H9 (cell line): ENCODE measurements at regions not wholly inside any gene's neighbourhood (a gene's known extent, or its start where the extent isn't known, plus 50 kb on each side); places are given as distances from the start of the nearest gene placed in this dataset.

Experiments
- DNase-seq: peaks from one replicate; pipeline ENCODE4 v3.0.0-alpha.2; 2017
- H2AFZ ChIP-seq: one replicate; pipeline ENCODE4 v1.6.1; 2013; ENCODE audit warnings: mild to moderate bottlenecking, low read length, control low read depth, moderate library complexity
- H2AK5ac ChIP-seq: 2 replicates; pipeline ENCODE4 v1.6.1; 2013; ENCODE audit warnings: low read length, control low read depth, mixed read lengths; ENCODE audit not compliant: insufficient read length
- H2BK120ac ChIP-seq: one replicate; pipeline ENCODE4 v1.6.1; 2013; ENCODE audit warnings: low read depth, mild to moderate bottlenecking, low read length, control low read depth, inconsistent platforms; ENCODE audit not compliant: poor library complexity, severe bottlenecking
- H2BK12ac ChIP-seq: 2 replicates; pipeline ENCODE4 v1.6.1; 2013; ENCODE audit warnings: low read length, control low read depth, mixed read lengths, low read depth; ENCODE audit not compliant: insufficient read length
- H2BK15ac ChIP-seq: 2 replicates; pipeline ENCODE4 v1.6.1; 2013; ENCODE audit warnings: low read depth, low read length, control low read depth
- H2BK20ac ChIP-seq: one replicate; pipeline ENCODE4 v1.6.1; 2013; ENCODE audit warnings: low read depth, mild to moderate bottlenecking, low read length, control low read depth, inconsistent platforms; ENCODE audit not compliant: poor library complexity, severe bottlenecking
- H2BK5ac ChIP-seq: 2 replicates; pipeline ENCODE4 v1.6.1; 2013; ENCODE audit warnings: low read length, control low read depth, mixed read lengths; ENCODE audit not compliant: insufficient read length
- H3K14ac ChIP-seq: 2 replicates; pipeline ENCODE4 v1.6.1; 2013; ENCODE audit warnings: low read length, control low read depth; ENCODE audit not compliant: insufficient read depth
- H3K18ac ChIP-seq: 2 replicates; pipeline ENCODE4 v1.6.1; 2013; ENCODE audit warnings: low read depth, mild to moderate bottlenecking, mixed read lengths, low read length, control low read depth; ENCODE audit not compliant: insufficient read length
- H3K23ac ChIP-seq: 2 replicates; pipeline ENCODE4 v1.6.1; 2013; ENCODE audit warnings: low read length, control low read depth, mixed read lengths, low read depth; ENCODE audit not compliant: insufficient read length
- H3K23me2 ChIP-seq: 2 replicates; pipeline ENCODE4 v1.6.1; 2013; ENCODE audit warnings: low read depth, mild to moderate bottlenecking, mixed read lengths, low read length, control low read depth; ENCODE audit not compliant: insufficient read length, poor library complexity, severe bottlenecking
- H3K27ac ChIP-seq: 2 replicates; pipeline ENCODE4 v1.5.1; 2013; ENCODE audit warnings: low read length, control low read depth, mixed read lengths, low read depth; ENCODE audit not compliant: insufficient read length
- H3K27me3 ChIP-seq: 2 replicates; pipeline ENCODE4 v1.6.1; 2013; ENCODE audit warnings: low read length, control low read depth, inconsistent platforms; ENCODE audit not compliant: insufficient read depth
- H3K4ac ChIP-seq: 2 replicates; pipeline ENCODE4 v1.6.1; 2013; ENCODE audit warnings: low read depth, mild to moderate bottlenecking, control low read depth, inconsistent platforms, low read length, moderate library complexity
- H3K4me1 ChIP-seq: 2 replicates; pipeline ENCODE4 v1.6.1; 2013; ENCODE audit warnings: low read length, control low read depth, inconsistent platforms; ENCODE audit not compliant: insufficient read depth
- H3K4me2 ChIP-seq: 2 replicates; pipeline ENCODE4 v1.6.1; 2013; ENCODE audit warnings: low read length, control low read depth, mixed read lengths; ENCODE audit not compliant: insufficient read length, insufficient read depth
- H3K56ac ChIP-seq: 2 replicates; pipeline ENCODE4 v1.6.1; 2013; ENCODE audit warnings: low read depth, mild to moderate bottlenecking, mixed read lengths, low read length, control low read depth; ENCODE audit not compliant: insufficient read length
- H3K79me1 ChIP-seq: 2 replicates; pipeline ENCODE4 v1.6.1; 2013; ENCODE audit warnings: low read depth, mild to moderate bottlenecking, moderate library complexity, low read length, control low read depth, inconsistent platforms; ENCODE audit not compliant: insufficient read depth, poor library complexity, severe bottlenecking
- H3K79me2 ChIP-seq: 2 replicates; pipeline ENCODE4 v1.6.1; 2013; ENCODE audit warnings: low read length, control low read depth, inconsistent platforms; ENCODE audit not compliant: insufficient read depth
- H3K9ac ChIP-seq: 2 replicates; pipeline ENCODE4 v1.6.1; 2013; ENCODE audit warnings: low read length, control low read depth, mixed read lengths; ENCODE audit not compliant: insufficient read length; ENCODE audit errors: extremely low read depth
- H3K9me3 ChIP-seq: one replicate; pipeline ENCODE4 v1.6.1; 2013; ENCODE audit warnings: low read depth, low read length, inconsistent platforms; ENCODE audit not compliant: control insufficient read depth
- H3T11ph ChIP-seq: one replicate; pipeline ENCODE4 v1.6.1; 2013; ENCODE audit warnings: mild to moderate bottlenecking, low read length, control low read depth, inconsistent platforms
- H4K20me1 ChIP-seq: one replicate; pipeline ENCODE4 v1.6.1; 2013; ENCODE audit not compliant: control insufficient read depth, insufficient read length, insufficient read depth
- H4K5ac ChIP-seq: 2 replicates; pipeline ENCODE4 v1.6.1; 2013; ENCODE audit warnings: low read depth, mild to moderate bottlenecking, mixed read lengths, low read length, control low read depth; ENCODE audit not compliant: insufficient read length
- H4K8ac ChIP-seq: replicated peaks from 2 replicates; pipeline ENCODE4 v1.6.1; 2013; ENCODE audit warnings: low read length, control low read depth, mixed read lengths, low read depth; ENCODE audit not compliant: insufficient read length
- H4K91ac ChIP-seq: 2 replicates; pipeline ENCODE4 v1.6.1; 2013; ENCODE audit warnings: low read depth, mild to moderate bottlenecking, moderate library complexity, mixed read lengths, low read length, control low read depth; ENCODE audit not compliant: insufficient read length
- H3K27ac Mint-ChIP-seq, 3 experiments: 2 replicates in 2 of 3; 3 replicates in 1 of 3; pipeline ENCODE4 v1.8.0; 2020 to 2021; ENCODE audit warnings: mixed read lengths in 3 of 3, mild to moderate bottlenecking in 1 of 3, moderate library complexity in 1 of 3
- H3K27me3 Mint-ChIP-seq: 2 replicates; pipeline ENCODE4 v1.8.0; 2021; ENCODE audit warnings: low read depth, mild to moderate bottlenecking, moderate library complexity, mixed read lengths
- H3K36me3 Mint-ChIP-seq, 3 experiments: 2 replicates in 2 of 3; 3 replicates in 1 of 3; pipeline ENCODE4 v1.8.0; 2020 to 2021; ENCODE audit warnings: low read depth in 3 of 3, mixed read lengths in 3 of 3; ENCODE audit not compliant: insufficient read depth in 1 of 3
- H3K4me1 Mint-ChIP-seq, 2 experiments: 2 replicates each; pipeline ENCODE4 v1.8.0; 2020; ENCODE audit warnings: mixed read lengths in 2 of 2
- H3K4me3 Mint-ChIP-seq, 2 experiments: 2 replicates in 1 of 2; 3 replicates in 1 of 2; pipeline ENCODE4 v1.8.0; 2020 to 2021; ENCODE audit warnings: mild to moderate bottlenecking in 2 of 2, mixed read lengths in 2 of 2, moderate library complexity in 1 of 2
- H3K9me3 Mint-ChIP-seq, 2 experiments: 2 replicates in 1 of 2; 3 replicates in 1 of 2; pipeline ENCODE4 v1.8.0; 2020; ENCODE audit warnings: mild to moderate bottlenecking in 2 of 2, mixed read lengths in 2 of 2, moderate library complexity in 1 of 2
- WGBS: extraction: QIAGEN DNeasy Blood & Tissue Kit; methylation state at CpG from one replicate; pipeline ENCODE4 v1.1.7; 2013; ENCODE audit warnings: missing lambda C conversion rate, low lambda C conversion rate, mixed read lengths; ENCODE audit not compliant: insufficient read length; ENCODE audit errors: extremely low coverage; 5-methylcytosine and 5-hydroxymethylcytosine counted together
- TF ChIP-seq, protein P1 (sequence below): fragments of 200-600 bp; sonication (generic); conservative IDR thresholded peaks from 3 replicates; pipeline ENCODE4 v1.8.0; 2021; ENCODE audit warnings: antibody characterized with exemption, mild to moderate bottlenecking

DNA sequence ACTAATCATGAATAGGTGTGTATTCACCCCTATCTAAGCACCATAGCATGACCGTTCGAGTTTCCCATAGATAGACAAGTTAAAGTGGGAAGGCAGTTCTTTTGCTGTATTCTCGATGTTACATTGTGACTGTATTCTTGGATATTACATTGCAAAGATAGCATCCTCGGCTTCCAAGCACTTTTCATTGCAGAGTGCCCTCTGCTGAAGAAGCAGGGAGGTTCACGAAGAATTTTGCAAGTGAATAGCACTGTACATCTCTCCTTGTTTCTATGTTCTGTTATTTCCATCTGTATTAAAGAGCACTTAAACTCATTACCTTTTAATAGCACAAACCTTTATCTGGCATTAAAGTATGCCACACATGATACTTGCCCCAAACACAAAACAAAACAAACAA is 426.7 kb upstream of the ARX start:
- H3K79me1 ChIP-seq = no peaks in the 10 kb centered on the region
- H3K27ac ChIP-seq = no peak overlapping the region
- Mint-ChIP-seq H3K4me1 (no peaks in the 10 kb centered on the region), H3K36me3 (no peaks in the 10 kb centered on the region), H3K9me3 (peaks cover 25 to 38% of the 10 kb centered on the region in 2 experiments), H3K4me3 (no peak overlapping the region), H3K27ac (no peak overlapping the region), H3K27me3 (no peaks in the 10 kb centered on the region)
- H2BK5ac ChIP-seq = no peak overlapping the region
- no peak overlapping the region for H2BK12ac ChIP-seq
- no CpG with 5 or more reads among the region's 5 CpGs for WGBS
- no peak overlapping the region for H3K56ac ChIP-seq
- H3K14ac ChIP-seq = no peak overlapping the region
- H2AFZ ChIP-seq = no peak overlapping the region
- H3T11ph ChIP-seq = no peak overlapping the region
- H3K27me3 ChIP-seq = no peaks in the 10 kb centered on the region
- H2BK20ac ChIP-seq = no peak overlapping the region
- H4K5ac ChIP-seq = no peak overlapping the region
- peaks cover 17% of the 10 kb centered on the region for H3K9me3 ChIP-seq
- no peaks in the 10 kb centered on the region for H3K79me2 ChIP-seq
- TF ChIP-seq, protein P1, sequence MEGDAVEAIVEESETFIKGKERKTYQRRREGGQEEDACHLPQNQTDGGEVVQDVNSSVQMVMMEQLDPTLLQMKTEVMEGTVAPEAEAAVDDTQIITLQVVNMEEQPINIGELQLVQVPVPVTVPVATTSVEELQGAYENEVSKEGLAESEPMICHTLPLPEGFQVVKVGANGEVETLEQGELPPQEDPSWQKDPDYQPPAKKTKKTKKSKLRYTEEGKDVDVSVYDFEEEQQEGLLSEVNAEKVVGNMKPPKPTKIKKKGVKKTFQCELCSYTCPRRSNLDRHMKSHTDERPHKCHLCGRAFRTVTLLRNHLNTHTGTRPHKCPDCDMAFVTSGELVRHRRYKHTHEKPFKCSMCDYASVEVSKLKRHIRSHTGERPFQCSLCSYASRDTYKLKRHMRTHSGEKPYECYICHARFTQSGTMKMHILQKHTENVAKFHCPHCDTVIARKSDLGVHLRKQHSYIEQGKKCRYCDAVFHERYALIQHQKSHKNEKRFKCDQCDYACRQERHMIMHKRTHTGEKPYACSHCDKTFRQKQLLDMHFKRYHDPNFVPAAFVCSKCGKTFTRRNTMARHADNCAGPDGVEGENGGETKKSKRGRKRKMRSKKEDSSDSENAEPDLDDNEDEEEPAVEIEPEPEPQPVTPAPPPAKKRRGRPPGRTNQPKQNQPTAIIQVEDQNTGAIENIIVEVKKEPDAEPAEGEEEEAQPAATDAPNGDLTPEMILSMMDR = peak; percentile 43; the same call in 2 of the 3 replicates
- H4K91ac ChIP-seq = no peak overlapping the region
- no peak overlapping the region for H3K4me2 ChIP-seq
- no peak overlapping the region for H2AK5ac ChIP-seq
- no peak overlapping the region for H3K23ac ChIP-seq
- no peak overlapping the region for H4K8ac ChIP-seq
- no peak overlapping the region for H3K9ac ChIP-seq
- no peaks in the 10 kb centered on the region for H4K20me1 ChIP-seq
- H3K18ac ChIP-seq = no peak overlapping the region
- no peaks in the 10 kb centered on the region for H3K4me1 ChIP-seq
- H2BK15ac ChIP-seq = no peak overlapping the region
- DNase-seq = no peak
- no peak overlapping the region for H2BK120ac ChIP-seq
- no peaks in the 10 kb centered on the region for H3K23me2 ChIP-seq
- H3K4ac ChIP-seq = no peak overlapping the region
